Liver (tissue), 8 donors: ENCODE measurements at regions not wholly inside any gene's neighbourhood (a gene's known extent, or its start where the extent isn't known, plus 50 kb on each side); places are given as distances from the start of the nearest gene placed in this dataset.
"Not testable (repeated sequence)": the region's sequence is repeated elsewhere in the genome, so short reads cannot be mapped to it uniquely, and the experiment has no call there.

Source experiments
- DNase-seq: peaks from one replicate; pipeline ENCODE4 v3.0.0-alpha.2; 2017; ENCODE audit warnings: low spot score
- H3K27ac ChIP-seq, 2 donors: one replicate each; pipeline ENCODE4 v1.7.0; 2013; ENCODE audit warnings: inconsistent platforms in 2 of 2, low read length in 2 of 2, control low read depth in 1 of 2, low read depth in 1 of 2, mild to moderate bottlenecking in 1 of 2
- H3K27me3 ChIP-seq, 4 donors: one replicate each; pipeline versions ENCODE4 v1.6.1 to v1.7.0; 2013; ENCODE audit warnings: low read length in 3 of 4, inconsistent platforms in 1 of 4, mild to moderate bottlenecking in 1 of 4, moderate library complexity in 1 of 4; ENCODE audit not compliant: control insufficient read depth in 4 of 4, insufficient read depth in 4 of 4
- H3K36me3 ChIP-seq, 4 donors: one replicate each; pipeline versions ENCODE4 v1.6.1 to v1.7.0; 2013; ENCODE audit warnings: low read length in 3 of 4, mild to moderate bottlenecking in 3 of 4, low read depth in 1 of 4, moderate library complexity in 1 of 4; ENCODE audit not compliant: control insufficient read depth in 4 of 4, insufficient read depth in 3 of 4
- H3K4me1 ChIP-seq, 4 donors: one replicate each; pipeline versions ENCODE4 v1.6.1 to v1.7.0; 2013; ENCODE audit warnings: low read length in 3 of 4, mild to moderate bottlenecking in 3 of 4, moderate library complexity in 1 of 4; ENCODE audit not compliant: control insufficient read depth in 4 of 4, insufficient read depth in 4 of 4
- H3K4me3 ChIP-seq, 3 donors: one replicate each; pipeline versions ENCODE4 v1.6.1 to v1.7.0; 2013; ENCODE audit warnings: low read length in 3 of 3, control low read depth in 1 of 3, low read depth in 1 of 3, mild to moderate bottlenecking in 1 of 3
- H3K9ac ChIP-seq, 2 donors: one replicate each; pipeline ENCODE4 v1.7.0; 2013; ENCODE audit warnings: low read length in 2 of 2, mild to moderate bottlenecking in 2 of 2, moderate library complexity in 2 of 2, control low read depth in 1 of 2, low read depth in 1 of 2
- H3K9me3 ChIP-seq, 4 donors: one replicate each; pipeline versions ENCODE4 v1.6.1 to v1.7.0; 2013; ENCODE audit warnings: low read length in 3 of 4; ENCODE audit not compliant: control insufficient read depth in 4 of 4
- EGR1 ChIP-seq, 2 donors: IDR thresholded peaks; 2 replicates each; pipeline ENCODE4 v1.6.1; 2016 to 2018; ENCODE audit warnings: antibody characterized with exemption in 2 of 2, low read depth in 2 of 2
- FOXA1 ChIP-seq: IDR thresholded peaks from 2 replicates; pipeline ENCODE4 v1.6.1; 2016; ENCODE audit warnings: antibody characterized with exemption
- FOXA2 ChIP-seq: IDR thresholded peaks from 2 replicates; pipeline ENCODE4 v1.6.1; 2016; ENCODE audit warnings: antibody characterized with exemption
- GABPA ChIP-seq, 2 donors: IDR thresholded peaks in 1 of 2; conservative IDR thresholded peaks in 1 of 2; 2 replicates each; pipeline ENCODE4 v1.6.1; 2016; ENCODE audit warnings: antibody characterized with exemption in 2 of 2, mild to moderate bottlenecking in 1 of 2, moderate library complexity in 1 of 2
- HNF4A ChIP-seq, 2 donors: conservative IDR thresholded peaks; 2 replicates each; pipeline ENCODE4 v1.6.1; 2016; ENCODE audit warnings: antibody characterized with exemption in 2 of 2, mild to moderate bottlenecking in 2 of 2
- JUND ChIP-seq, 2 donors: IDR thresholded peaks; 2 replicates each; pipeline ENCODE4 v1.6.1; 2016; ENCODE audit warnings: antibody characterized with exemption in 2 of 2
- RAD21 ChIP-seq, 2 donors: IDR thresholded peaks; 2 replicates each; pipeline ENCODE4 v1.6.1; 2016; ENCODE audit warnings: antibody characterized with exemption in 2 of 2, mild to moderate bottlenecking in 2 of 2
- RXRA ChIP-seq, 2 donors: IDR thresholded peaks; 2 replicates each; pipeline ENCODE4 v1.6.1; 2017 to 2018; ENCODE audit warnings: antibody characterized with exemption in 2 of 2, mild to moderate bottlenecking in 1 of 2
- SP1 ChIP-seq: IDR thresholded peaks from 2 replicates; pipeline ENCODE4 v1.6.1; 2018; ENCODE audit warnings: antibody characterized with exemption, mild to moderate bottlenecking
- TAF1 ChIP-seq: conservative IDR thresholded peaks from 2 replicates; pipeline ENCODE4 v1.6.1; 2016; ENCODE audit warnings: antibody characterized with exemption, mild to moderate bottlenecking
- YY1 ChIP-seq: IDR thresholded peaks from 2 replicates; pipeline ENCODE4 v1.6.1; 2016; ENCODE audit warnings: antibody characterized with exemption, mild to moderate bottlenecking
- WGBS: extraction: QIAGEN DNeasy Blood & Tissue Kit; methylation state at CpG from one replicate; pipeline ENCODE4 v1.1.7; 2013; 5-methylcytosine and 5-hydroxymethylcytosine counted together
- TF ChIP-seq, protein P1 (sequence below): IDR thresholded peaks from 2 replicates; pipeline ENCODE4 v1.6.1; 2016; ENCODE audit warnings: antibody characterized with exemption
- TF ChIP-seq, protein P2 (sequence below): IDR thresholded peaks from 2 replicates; pipeline ENCODE4 v1.6.1; 2016; ENCODE audit warnings: antibody characterized with exemption
- TF ChIP-seq, protein P3 (sequence below): fragments of 150-350 bp; IDR thresholded peaks from 2 replicates; pipeline ENCODE4 v1.5.1; 2017; ENCODE audit warnings: improper control_type of control experiment, low read depth, low read length; ENCODE audit not compliant: missing input control
- TF ChIP-seq, protein P4 (sequence below): IDR thresholded peaks from 2 replicates; pipeline ENCODE4 v1.6.1; 2016; ENCODE audit warnings: antibody characterized with exemption
- TF ChIP-seq, protein P5 (sequence below): IDR thresholded peaks from 2 replicates; pipeline ENCODE4 v1.6.1; 2016; ENCODE audit warnings: antibody characterized with exemption, mild to moderate bottlenecking
- donor health status: healthy.
- donor health status: healthy.
- donor health status: healthy.
- donor health status: healthy.
- donor health status: healthy.

DNA sequence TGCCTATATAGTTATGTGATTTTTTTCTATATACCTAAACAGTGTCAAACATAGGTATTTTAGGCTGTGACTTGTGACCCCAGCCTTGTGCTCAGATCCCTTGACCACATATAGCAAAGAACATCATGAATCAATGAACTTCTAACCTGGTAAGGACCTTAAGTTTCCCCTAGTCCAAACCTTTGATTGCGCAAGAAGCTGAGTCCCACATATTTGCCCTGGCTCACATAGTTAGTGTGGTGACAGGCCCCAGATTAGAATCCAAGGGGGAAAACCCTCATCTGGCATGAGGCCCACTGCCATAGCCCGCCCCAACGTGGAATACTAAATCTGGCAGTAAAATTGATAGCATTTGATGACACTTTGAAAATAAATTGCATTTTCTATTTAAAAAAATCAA lies 171.8 kb downstream of the MZT1 start:
- Histone ChIP-seq H3K27ac (no peak overlapping the region), H3K27me3 (no peaks in the 10 kb centered on the region), H3K4me1 (no peaks in the 10 kb centered on the region), H3K9ac (no peak overlapping the region), H3K36me3 (no peaks in the 10 kb centered on the region), H3K9me3 (no peaks in the 10 kb centered on the region), H3K4me3 (no peak overlapping the region)
- DNase-seq: no peak
- TF ChIP-seq FOXA2: no peak
- 72% methylated on average over 3 of the region's 3 CpGs for whole genome bisulfite sequencing

DNA sequence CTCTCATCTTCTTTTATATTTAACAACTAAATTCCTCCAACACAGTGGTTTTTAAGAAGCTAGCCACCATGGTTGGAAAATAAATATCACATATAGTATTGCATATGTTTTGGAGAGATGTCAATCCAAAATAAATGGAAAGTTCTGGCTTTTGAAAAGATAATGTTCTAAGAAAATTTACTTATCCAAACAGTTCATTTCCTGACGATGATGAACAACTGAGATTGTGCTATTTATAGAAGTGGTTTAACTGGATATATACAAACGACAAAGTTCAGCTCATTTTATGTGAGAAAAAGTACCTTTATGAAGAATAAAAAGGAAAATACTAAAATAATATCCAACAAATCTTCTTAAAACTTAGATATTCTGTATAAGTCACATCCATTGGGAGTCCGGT lies 174.7 kb downstream of the MZT1 start:
- Histone ChIP-seq H3K27ac (no peak overlapping the region), H3K4me1 (no peaks in the 10 kb centered on the region), H3K4me3 (no peak overlapping the region), H3K36me3 (no peaks in the 10 kb centered on the region), H3K27me3 (no peaks in the 10 kb centered on the region), H3K9ac (no peak overlapping the region), H3K9me3 (no peaks in the 10 kb centered on the region)
- WGBS: 60% methylated on average over 3 of the region's 3 CpGs
- TF ChIP-seq, protein P1, sequence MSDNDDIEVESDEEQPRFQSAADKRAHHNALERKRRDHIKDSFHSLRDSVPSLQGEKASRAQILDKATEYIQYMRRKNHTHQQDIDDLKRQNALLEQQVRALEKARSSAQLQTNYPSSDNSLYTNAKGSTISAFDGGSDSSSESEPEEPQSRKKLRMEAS: no peak
- no peak for TF ChIP-seq GABPA (IDR thresholded peaks at IDR 0.05 in 1 of 2, conservative IDR thresholded peaks at IDR 0.05 in 1 of 2)
- no peak for TF ChIP-seq RAD21 (IDR thresholded peaks at IDR 0.05)
- no peak for TF ChIP-seq EGR1 (IDR thresholded peaks at IDR 0.05; ENCODE audit: low read depth in 2 of 2)
- TF ChIP-seq TAF1: no peak
- TF ChIP-seq SP1: no peak
- TF ChIP-seq, protein P2, sequence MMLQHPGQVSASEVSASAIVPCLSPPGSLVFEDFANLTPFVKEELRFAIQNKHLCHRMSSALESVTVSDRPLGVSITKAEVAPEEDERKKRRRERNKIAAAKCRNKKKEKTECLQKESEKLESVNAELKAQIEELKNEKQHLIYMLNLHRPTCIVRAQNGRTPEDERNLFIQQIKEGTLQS: no peak
- no peak for TF ChIP-seq FOXA2
- TF ChIP-seq, protein P3, sequence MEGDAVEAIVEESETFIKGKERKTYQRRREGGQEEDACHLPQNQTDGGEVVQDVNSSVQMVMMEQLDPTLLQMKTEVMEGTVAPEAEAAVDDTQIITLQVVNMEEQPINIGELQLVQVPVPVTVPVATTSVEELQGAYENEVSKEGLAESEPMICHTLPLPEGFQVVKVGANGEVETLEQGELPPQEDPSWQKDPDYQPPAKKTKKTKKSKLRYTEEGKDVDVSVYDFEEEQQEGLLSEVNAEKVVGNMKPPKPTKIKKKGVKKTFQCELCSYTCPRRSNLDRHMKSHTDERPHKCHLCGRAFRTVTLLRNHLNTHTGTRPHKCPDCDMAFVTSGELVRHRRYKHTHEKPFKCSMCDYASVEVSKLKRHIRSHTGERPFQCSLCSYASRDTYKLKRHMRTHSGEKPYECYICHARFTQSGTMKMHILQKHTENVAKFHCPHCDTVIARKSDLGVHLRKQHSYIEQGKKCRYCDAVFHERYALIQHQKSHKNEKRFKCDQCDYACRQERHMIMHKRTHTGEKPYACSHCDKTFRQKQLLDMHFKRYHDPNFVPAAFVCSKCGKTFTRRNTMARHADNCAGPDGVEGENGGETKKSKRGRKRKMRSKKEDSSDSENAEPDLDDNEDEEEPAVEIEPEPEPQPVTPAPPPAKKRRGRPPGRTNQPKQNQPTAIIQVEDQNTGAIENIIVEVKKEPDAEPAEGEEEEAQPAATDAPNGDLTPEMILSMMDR: no peak
- TF ChIP-seq, protein P4, sequence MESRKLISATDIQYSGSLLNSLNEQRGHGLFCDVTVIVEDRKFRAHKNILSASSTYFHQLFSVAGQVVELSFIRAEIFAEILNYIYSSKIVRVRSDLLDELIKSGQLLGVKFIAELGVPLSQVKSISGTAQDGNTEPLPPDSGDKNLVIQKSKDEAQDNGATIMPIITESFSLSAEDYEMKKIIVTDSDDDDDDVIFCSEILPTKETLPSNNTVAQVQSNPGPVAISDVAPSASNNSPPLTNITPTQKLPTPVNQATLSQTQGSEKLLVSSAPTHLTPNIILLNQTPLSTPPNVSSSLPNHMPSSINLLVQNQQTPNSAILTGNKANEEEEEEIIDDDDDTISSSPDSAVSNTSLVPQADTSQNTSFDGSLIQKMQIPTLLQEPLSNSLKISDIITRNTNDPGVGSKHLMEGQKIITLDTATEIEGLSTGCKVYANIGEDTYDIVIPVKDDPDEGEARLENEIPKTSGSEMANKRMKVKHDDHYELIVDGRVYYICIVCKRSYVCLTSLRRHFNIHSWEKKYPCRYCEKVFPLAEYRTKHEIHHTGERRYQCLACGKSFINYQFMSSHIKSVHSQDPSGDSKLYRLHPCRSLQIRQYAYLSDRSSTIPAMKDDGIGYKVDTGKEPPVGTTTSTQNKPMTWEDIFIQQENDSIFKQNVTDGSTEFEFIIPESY: no peak
- no peak for TF ChIP-seq RXRA (IDR thresholded peaks at IDR 0.05)
- no peak for TF ChIP-seq JUND (IDR thresholded peaks at IDR 0.05)
- no peak for TF ChIP-seq HNF4A (conservative IDR thresholded peaks at IDR 0.05)
- TF ChIP-seq, protein P5, sequence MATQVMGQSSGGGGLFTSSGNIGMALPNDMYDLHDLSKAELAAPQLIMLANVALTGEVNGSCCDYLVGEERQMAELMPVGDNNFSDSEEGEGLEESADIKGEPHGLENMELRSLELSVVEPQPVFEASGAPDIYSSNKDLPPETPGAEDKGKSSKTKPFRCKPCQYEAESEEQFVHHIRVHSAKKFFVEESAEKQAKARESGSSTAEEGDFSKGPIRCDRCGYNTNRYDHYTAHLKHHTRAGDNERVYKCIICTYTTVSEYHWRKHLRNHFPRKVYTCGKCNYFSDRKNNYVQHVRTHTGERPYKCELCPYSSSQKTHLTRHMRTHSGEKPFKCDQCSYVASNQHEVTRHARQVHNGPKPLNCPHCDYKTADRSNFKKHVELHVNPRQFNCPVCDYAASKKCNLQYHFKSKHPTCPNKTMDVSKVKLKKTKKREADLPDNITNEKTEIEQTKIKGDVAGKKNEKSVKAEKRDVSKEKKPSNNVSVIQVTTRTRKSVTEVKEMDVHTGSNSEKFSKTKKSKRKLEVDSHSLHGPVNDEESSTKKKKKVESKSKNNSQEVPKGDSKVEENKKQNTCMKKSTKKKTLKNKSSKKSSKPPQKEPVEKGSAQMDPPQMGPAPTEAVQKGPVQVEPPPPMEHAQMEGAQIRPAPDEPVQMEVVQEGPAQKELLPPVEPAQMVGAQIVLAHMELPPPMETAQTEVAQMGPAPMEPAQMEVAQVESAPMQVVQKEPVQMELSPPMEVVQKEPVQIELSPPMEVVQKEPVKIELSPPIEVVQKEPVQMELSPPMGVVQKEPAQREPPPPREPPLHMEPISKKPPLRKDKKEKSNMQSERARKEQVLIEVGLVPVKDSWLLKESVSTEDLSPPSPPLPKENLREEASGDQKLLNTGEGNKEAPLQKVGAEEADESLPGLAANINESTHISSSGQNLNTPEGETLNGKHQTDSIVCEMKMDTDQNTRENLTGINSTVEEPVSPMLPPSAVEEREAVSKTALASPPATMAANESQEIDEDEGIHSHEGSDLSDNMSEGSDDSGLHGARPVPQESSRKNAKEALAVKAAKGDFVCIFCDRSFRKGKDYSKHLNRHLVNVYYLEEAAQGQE: no peak
- TF ChIP-seq YY1: no peak
- no peak for TF ChIP-seq FOXA1
- no peak for DNase-seq

DNA sequence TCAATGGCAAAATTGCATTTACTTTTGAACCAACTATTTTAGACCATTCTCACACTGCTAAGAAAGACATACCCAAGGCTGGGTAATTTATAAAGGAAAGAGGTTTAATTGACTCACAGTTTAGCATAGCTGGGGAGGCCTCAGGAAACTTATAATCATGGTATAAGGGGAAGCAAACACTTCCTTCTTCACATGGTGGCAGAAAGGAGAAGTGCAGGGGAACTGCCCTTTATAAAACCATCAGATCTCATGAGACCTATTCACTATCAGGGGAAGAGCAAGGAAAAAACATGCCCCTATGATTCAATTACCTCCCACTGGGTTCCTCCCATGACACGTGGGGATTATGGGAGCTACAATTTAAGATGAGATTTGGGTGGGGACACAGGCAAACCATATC lies 181.5 kb downstream of the MZT1 start:
- not testable (repeated sequence) for H3K27me3 ChIP-seq, H3K4me1 ChIP-seq, DNase-seq, H3K9me3 ChIP-seq, H3K27ac ChIP-seq, H3K36me3 ChIP-seq, H3K4me3 ChIP-seq, H3K9ac ChIP-seq
- 80% methylated on average over 1 of the region's 1 CpG for WGBS
